ENCODE measurements at regions not wholly inside any gene's neighbourhood (a gene's known extent, or its start where the extent isn't known, plus 50 kb on each side); places are given as distances from the start of the nearest gene placed in this dataset.

DNA sequence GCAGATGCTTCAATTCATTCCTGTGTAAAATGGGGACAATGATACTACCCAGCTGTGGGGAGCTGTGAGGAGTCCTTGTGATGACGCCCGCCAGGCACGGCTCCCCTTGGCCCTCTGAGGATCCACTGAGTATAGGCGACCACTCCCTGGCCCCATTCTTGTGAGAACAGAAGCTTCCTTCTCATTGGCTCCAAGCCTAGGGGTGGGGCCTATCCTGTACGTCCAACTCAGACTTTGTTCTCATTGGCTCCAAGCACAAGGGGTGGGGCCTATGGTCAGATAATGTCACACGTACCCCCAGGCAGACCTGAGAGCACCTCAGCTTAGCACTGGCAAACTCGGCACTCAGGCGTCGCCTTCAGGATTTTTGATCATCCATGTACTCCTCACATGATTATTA, 232.9 kb upstream of the MVB12B start:
- DNase-seq (ENCODE audit: low read depth, low spot score) (no peak), FAIRE-seq (no peak), ATAC-seq (no peak)
- RAD21 ChIA-PET (ENCODE audit: unreplicated experiment), result no interaction called here
- no peaks in the 10 kb centered on the region; the same call in 2 of the 3 replicates for H3K9me3 ChIP-seq (replicated peaks; ENCODE audit: control insufficient read depth, insufficient read depth, low read length)
- CTCF ChIA-PET, result no interaction called here
- H3K36me3 ChIP-seq (ENCODE audit: control insufficient read depth in 2 of 2, insufficient read depth in 2 of 2, low read length in 1 of 2), result no peaks in the 10 kb centered on the region
- no peaks in the 10 kb centered on the region for H3K4me1 ChIP-seq (ENCODE audit: control insufficient read depth, insufficient read depth, low read length)
- intact Hi-C loops (cut with micrococcal nuclease; ENCODE audit: unreplicated experiment), result no loop called here
- H4K20me1 ChIP-seq (ENCODE audit: control insufficient read depth, insufficient read depth), result no peaks in the 10 kb centered on the region
- no peaks in the 10 kb centered on the region; a peak in 1 of 4 replicates for H3K27me3 ChIP-seq (replicated peaks in 1 of 2; ENCODE audit: control insufficient read depth in 2 of 2, insufficient read depth in 2 of 2, low read length in 1 of 2)
- SMC1A ChIA-PET (ENCODE audit: uncharacterized antibody, unreplicated experiment), result interaction anchor here (2.3 kb wide), 1 partner anchor 9 kb away, joined by 5 read pairs; no protein-coding TSS in a partner anchor
- TF ChIP-seq BHLHE40 (IDR thresholded peaks at IDR 0.05; ENCODE audit: borderline replicate concordance in 1 of 2, low read depth in 2 of 2, low read length in 1 of 2), result no peak
- no peak for TF ChIP-seq IKZF2 (IDR thresholded peaks at IDR 0.05)
- TF ChIP-seq GATAD2B (conservative IDR thresholded peaks at IDR 0.05; ENCODE audit: low read depth), result no peak
- TF ChIP-seq, protein P1, sequence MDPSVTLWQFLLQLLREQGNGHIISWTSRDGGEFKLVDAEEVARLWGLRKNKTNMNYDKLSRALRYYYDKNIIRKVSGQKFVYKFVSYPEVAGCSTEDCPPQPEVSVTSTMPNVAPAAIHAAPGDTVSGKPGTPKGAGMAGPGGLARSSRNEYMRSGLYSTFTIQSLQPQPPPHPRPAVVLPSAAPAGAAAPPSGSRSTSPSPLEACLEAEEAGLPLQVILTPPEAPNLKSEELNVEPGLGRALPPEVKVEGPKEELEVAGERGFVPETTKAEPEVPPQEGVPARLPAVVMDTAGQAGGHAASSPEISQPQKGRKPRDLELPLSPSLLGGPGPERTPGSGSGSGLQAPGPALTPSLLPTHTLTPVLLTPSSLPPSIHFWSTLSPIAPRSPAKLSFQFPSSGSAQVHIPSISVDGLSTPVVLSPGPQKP (IDR thresholded peaks at IDR 0.05; ENCODE audit: low read depth, low read length), result no peak
- TF ChIP-seq, protein P2, sequence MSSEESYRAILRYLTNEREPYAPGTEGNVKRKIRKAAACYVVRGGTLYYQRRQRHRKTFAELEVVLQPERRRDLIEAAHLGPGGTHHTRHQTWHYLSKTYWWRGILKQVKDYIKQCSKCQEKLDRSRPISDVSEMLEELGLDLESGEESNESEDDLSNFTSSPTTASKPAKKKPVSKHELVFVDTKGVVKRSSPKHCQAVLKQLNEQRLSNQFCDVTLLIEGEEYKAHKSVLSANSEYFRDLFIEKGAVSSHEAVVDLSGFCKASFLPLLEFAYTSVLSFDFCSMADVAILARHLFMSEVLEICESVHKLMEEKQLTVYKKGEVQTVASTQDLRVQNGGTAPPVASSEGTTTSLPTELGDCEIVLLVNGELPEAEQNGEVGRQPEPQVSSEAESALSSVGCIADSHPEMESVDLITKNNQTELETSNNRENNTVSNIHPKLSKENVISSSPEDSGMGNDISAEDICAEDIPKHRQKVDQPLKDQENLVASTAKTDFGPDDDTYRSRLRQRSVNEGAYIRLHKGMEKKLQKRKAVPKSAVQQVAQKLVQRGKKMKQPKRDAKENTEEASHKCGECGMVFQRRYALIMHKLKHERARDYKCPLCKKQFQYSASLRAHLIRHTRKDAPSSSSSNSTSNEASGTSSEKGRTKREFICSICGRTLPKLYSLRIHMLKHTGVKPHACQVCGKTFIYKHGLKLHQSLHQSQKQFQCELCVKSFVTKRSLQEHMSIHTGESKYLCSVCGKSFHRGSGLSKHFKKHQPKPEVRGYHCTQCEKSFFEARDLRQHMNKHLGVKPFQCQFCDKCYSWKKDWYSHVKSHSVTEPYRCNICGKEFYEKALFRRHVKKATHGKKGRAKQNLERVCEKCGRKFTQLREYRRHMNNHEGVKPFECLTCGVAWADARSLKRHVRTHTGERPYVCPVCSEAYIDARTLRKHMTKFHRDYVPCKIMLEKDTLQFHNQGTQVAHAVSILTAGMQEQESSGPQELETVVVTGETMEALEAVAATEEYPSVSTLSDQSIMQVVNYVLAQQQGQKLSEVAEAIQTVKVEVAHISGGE (CRISPR knock-in tag; IDR thresholded peaks at IDR 0.05), result no peak
- TF ChIP-seq HDGF (IDR thresholded peaks at IDR 0.05), result no peak
- no peak for TF ChIP-seq CBFB (IDR thresholded peaks at IDR 0.05; ENCODE audit: low read depth)
- no peak for TF ChIP-seq CHD4 (IDR thresholded peaks at IDR 0.05)
- TF ChIP-seq SUZ12 (IDR thresholded peaks at IDR 0.05; ENCODE audit: unreplicated experiment), result no peak
- no peak for TF ChIP-seq HCFC1 (IDR thresholded peaks at IDR 0.05; ENCODE audit: low read length)
- no peak for TF ChIP-seq FOS (IDR thresholded peaks at IDR 0.05; ENCODE audit: borderline replicate concordance, extremely low read depth, insufficient read length)
- TF ChIP-seq TCF12 (IDR thresholded peaks at IDR 0.05; ENCODE audit: low read depth, low read length), result no peak
- no peak for TF ChIP-seq NRF1 (conservative IDR thresholded peaks at IDR 0.05; ENCODE audit: low read depth, low read length)
- no peak for TF ChIP-seq RB1 (IDR thresholded peaks at IDR 0.05; ENCODE audit: borderline replicate concordance)
- no peak overlapping the region for H3K27ac ChIP-seq (ENCODE audit: control insufficient read depth, insufficient read depth)
- in situ Hi-C loops (cut with MboI), result no loop called here
- no peaks in the 10 kb centered on the region for H3K79me2 ChIP-seq (ENCODE audit: control insufficient read depth, insufficient read depth, low read length)
- no peak overlapping the region for H3K4me3 ChIP-seq
- POLR2A ChIA-PET, result no interaction called here
- WGBS (ENCODE audit: insufficient coverage, insufficient replicate concordance, low lambda C conversion rate, missing lambda C conversion rate), result 68% methylated on average over 9 of the region's 9 CpGs
- H2AFZ ChIP-seq (ENCODE audit: control insufficient read depth, low read depth, low read length), result no peak overlapping the region
- no peak overlapping the region for H3K9ac ChIP-seq (ENCODE audit: control insufficient read depth, insufficient read depth, low read length)
- H3K4me2 ChIP-seq (ENCODE audit: control insufficient read depth, insufficient read depth), result no peak overlapping the region
- BruUV-seq (replicated peaks), result no TSS peak

All from GM12878 (cell line).